Body of pancreas (tissue), 4 donors: ENCODE measurements at regions not wholly inside any gene's neighbourhood (a gene's known extent, or its start where the extent isn't known, plus 50 kb on each side); places are given as distances from the start of the nearest gene placed in this dataset.

ENCODE experiments used
- ATAC-seq: fragments of 150-250 bp; one replicate; pipeline ENCODE4 v1.9.1; 2016
- DNase-seq, 4 donors: peaks; one replicate each; pipeline ENCODE4 v3.0.0-alpha.2; 2019
- H3K27ac ChIP-seq, 4 donors: fragments of 200-600 bp; sonication (generic); 1 replicate in 3 of 4; 2 replicates in 1 of 4; pipeline versions ENCODE4 v1.5.1 to v1.6.1; 2016 to 2019; ENCODE audit warnings: mild to moderate bottlenecking in 1 of 4, mixed read lengths in 1 of 4, moderate library complexity in 1 of 4
- H3K27me3 ChIP-seq, 2 donors: fragments of 200-600 bp; sonication (generic); one replicate each; pipeline ENCODE4 v1.6.0; 2016; ENCODE audit warnings: mild to moderate bottlenecking in 1 of 2
- H3K36me3 ChIP-seq, 2 donors: fragments of 200-600 bp; sonication (generic); replicated peaks in 1 of 2; 2 replicates each; pipeline ENCODE4 v1.5.1; 2016; ENCODE audit warnings: low read depth in 2 of 2; ENCODE audit not compliant: insufficient read depth in 1 of 2
- H3K4me1 ChIP-seq: fragments of 200-600 bp; sonication (generic); one replicate; pipeline ENCODE4 v1.6.0; 2016
- H3K4me3 ChIP-seq, 2 donors: fragments of 200-600 bp; sonication (generic); 1 replicate in 1 of 2; 2 replicates in 1 of 2; pipeline ENCODE4 v1.5.1; 2016 to 2019
- H3K9me3 ChIP-seq, 3 donors: fragments of 200-600 bp; sonication (generic); 1 replicate in 2 of 3; 2 replicates in 1 of 3; pipeline ENCODE4 v1.5.1; 2016
- POLR2A ChIP-seq, 3 donors: fragments of 450-650 bp; IDR thresholded peaks; one replicate each; pipeline ENCODE4 v1.6.1; 2016; ENCODE audit warnings: antibody characterized with exemption in 3 of 3, mild to moderate bottlenecking in 2 of 3
- WGBS, 2 donors: methylation state at CpG; one replicate each; pipeline ENCODE4 v1.1.5; 2017; 5-methylcytosine and 5-hydroxymethylcytosine counted together
- intact Hi-C: fragments of 100-400 bp; cut with DNase I; formaldehyde crosslinking; loops from one replicate; pipeline ENCODE4 v1.15.1; 2023
- TF ChIP-seq, protein P1 (sequence below), 7 experiments: fragments of 450-650 bp in 4 of 7; fragments of 200-600 bp in 3 of 7; sonication (generic) in 3 of 7; IDR thresholded peaks; one replicate each; pipeline ENCODE4 v1.5.1; 2016 to 2019; ENCODE audit warnings: antibody characterized with exemption in 7 of 7

DNA sequence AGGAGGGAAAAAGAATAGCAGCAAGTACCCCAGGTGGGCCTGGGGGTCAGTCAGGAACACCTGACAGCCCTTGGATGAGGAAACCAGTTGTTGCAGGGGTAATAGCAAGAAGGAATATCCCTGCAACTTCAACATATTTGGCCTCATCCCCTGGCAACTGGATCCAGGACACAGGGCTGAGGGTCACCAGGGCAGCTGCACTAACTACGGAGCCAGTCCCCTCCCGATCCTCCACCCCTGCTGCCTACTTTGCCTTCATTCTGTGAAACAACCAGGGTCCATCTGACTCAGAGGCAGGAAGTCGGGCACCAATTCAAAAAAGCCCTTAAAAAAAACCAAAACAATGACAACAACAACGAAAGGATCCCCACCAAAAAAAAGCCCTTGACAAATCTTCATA lies 52.9 kb downstream of the FRMPD3 start:
- H3K27me3 ChIP-seq: no peaks in the 10 kb centered on the region
- intact Hi-C loops: no loop called here
- 39 to 54% methylated on average over 2 to 4 of the region's 4 CpGs for WGBS, 2 donors

DNA sequence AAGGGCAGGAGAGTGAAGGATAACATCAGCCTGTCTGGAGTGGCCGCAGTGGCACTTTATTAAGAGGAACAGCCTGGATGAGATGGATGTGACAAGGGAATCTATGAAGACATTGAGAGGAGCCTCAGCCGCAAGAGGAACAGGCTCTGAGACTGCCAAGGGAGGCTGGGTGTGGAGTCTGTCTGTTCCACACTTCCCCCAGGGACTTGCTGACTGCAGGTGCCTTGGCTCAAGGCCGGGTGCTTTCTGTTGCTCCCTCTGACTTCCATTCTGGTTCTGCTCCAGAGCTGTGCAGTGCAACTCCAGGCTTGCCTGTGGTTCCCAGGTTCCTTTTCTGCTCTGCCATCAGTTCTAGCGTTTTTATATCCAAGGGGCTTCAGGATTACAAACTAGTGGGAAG lies 54.6 kb downstream of the FRMPD3 start:
- Histone ChIP-seq H3K4me1 (peaks cover 9% of the 10 kb centered on the region), H3K9me3 (no peaks in the 10 kb centered on the region), H3K27me3 (no peaks in the 10 kb centered on the region), H3K4me3 (no peak overlapping the region), H3K27ac (no peak overlapping the region), H3K36me3 (no peaks in the 10 kb centered on the region)
- WGBS, 2 donors: 57 to 70% methylated on average over 1 to 4 of the region's 4 CpGs
- intact Hi-C loops: no loop called here
- ATAC-seq: no peak
- TF ChIP-seq, protein P1, sequence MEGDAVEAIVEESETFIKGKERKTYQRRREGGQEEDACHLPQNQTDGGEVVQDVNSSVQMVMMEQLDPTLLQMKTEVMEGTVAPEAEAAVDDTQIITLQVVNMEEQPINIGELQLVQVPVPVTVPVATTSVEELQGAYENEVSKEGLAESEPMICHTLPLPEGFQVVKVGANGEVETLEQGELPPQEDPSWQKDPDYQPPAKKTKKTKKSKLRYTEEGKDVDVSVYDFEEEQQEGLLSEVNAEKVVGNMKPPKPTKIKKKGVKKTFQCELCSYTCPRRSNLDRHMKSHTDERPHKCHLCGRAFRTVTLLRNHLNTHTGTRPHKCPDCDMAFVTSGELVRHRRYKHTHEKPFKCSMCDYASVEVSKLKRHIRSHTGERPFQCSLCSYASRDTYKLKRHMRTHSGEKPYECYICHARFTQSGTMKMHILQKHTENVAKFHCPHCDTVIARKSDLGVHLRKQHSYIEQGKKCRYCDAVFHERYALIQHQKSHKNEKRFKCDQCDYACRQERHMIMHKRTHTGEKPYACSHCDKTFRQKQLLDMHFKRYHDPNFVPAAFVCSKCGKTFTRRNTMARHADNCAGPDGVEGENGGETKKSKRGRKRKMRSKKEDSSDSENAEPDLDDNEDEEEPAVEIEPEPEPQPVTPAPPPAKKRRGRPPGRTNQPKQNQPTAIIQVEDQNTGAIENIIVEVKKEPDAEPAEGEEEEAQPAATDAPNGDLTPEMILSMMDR (IDR thresholded peaks at IDR 0.05): no peak
- TF ChIP-seq POLR2A (IDR thresholded peaks at IDR 0.05): no peak
- DNase-seq: no peak

More for the DNA sequence above, 52.9 kb downstream of the FRMPD3 start:
- Histone ChIP-seq H3K4me1 (peaks cover 9% of the 10 kb centered on the region), H3K27ac (no peak overlapping the region), H3K4me3 (no peak overlapping the region), H3K36me3 (no peaks in the 10 kb centered on the region), H3K9me3 (no peaks in the 10 kb centered on the region)
- no peak for DNase-seq
- TF ChIP-seq POLR2A (IDR thresholded peaks at IDR 0.05): no peak
- TF ChIP-seq, protein P1 (IDR thresholded peaks at IDR 0.05): no peak
- ATAC-seq: no peak

DNA sequence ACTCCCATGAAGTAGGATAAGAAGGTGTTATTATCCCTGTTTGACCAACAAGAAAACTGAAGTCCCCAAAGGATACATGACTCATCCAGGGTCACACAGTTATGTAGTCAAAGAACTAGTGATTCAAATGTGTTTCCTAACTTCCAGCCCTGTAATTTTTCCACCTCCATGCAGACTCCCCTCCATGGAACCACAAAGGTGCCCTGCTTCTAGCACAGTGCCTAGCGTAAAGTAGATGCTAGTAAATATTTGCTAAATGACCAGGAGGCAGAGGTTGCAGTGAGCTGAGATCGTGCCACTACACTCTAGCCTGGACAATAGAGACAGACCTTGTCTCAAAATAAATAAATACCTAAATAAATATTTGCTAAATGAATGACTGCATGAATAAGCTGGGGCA lies 55.8 kb downstream of the FRMPD3 start:
- DNase-seq (no peak), ATAC-seq (no peak)
- H3K4me3 ChIP-seq: no peak overlapping the region
- no peaks in the 10 kb centered on the region for H3K36me3 ChIP-seq
- TF ChIP-seq, protein P1 (IDR thresholded peaks at IDR 0.05): no peak
- TF ChIP-seq POLR2A (IDR thresholded peaks at IDR 0.05): no peak
- H3K4me1 ChIP-seq: peaks cover 9% of the 10 kb centered on the region
- WGBS, 2 donors: 29 to 52% methylated on average over 2 of the region's 2 CpGs
- H3K9me3 ChIP-seq: no peaks in the 10 kb centered on the region
- intact Hi-C loops: no loop called here
- no peak overlapping the region for H3K27ac ChIP-seq
- no peaks in the 10 kb centered on the region for H3K27me3 ChIP-seq

DNA sequence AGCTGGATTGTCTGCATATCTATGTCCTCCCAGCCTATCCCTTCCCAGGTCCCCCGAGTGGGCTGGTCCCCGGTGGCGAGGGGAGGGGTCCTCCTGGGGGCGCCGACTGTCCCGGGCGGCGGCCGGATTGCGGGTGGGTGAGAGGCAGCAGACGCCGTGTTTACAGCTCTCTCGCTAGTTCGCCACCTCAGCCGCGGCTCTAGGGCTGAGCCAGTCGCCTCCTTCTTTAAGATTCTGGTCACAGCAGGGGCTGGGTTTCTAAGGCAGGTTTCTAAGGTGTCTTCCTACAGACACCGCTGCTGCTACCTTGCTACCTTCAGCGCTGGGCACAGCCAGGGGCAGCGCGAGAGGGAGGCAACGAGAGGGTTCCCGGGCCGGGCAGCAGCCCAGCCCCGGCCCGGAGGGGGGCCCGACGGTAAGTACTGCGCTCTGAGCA lies 57.2 kb downstream of the FRMPD3 start:
- DNase-seq (no peak), ATAC-seq (no peak)
- H3K4me1 ChIP-seq: peaks cover 9% of the 10 kb centered on the region
- H3K9me3 ChIP-seq: no peaks in the 10 kb centered on the region
- WGBS, 2 donors: 1% methylated on average over 17 of the region's 29 CpGs; no CpG with 5 or more reads in 1 of the 2 donors
- no peak overlapping the region for H3K27ac ChIP-seq
- H3K27me3 ChIP-seq: no peaks in the 10 kb centered on the region
- TF ChIP-seq POLR2A (IDR thresholded peaks at IDR 0.05): no peak
- TF ChIP-seq, protein P1 (IDR thresholded peaks at IDR 0.05): no peak
- no peak overlapping the region for H3K4me3 ChIP-seq
- H3K36me3 ChIP-seq: no peaks in the 10 kb centered on the region
- intact Hi-C loops: no loop called here

DNA sequence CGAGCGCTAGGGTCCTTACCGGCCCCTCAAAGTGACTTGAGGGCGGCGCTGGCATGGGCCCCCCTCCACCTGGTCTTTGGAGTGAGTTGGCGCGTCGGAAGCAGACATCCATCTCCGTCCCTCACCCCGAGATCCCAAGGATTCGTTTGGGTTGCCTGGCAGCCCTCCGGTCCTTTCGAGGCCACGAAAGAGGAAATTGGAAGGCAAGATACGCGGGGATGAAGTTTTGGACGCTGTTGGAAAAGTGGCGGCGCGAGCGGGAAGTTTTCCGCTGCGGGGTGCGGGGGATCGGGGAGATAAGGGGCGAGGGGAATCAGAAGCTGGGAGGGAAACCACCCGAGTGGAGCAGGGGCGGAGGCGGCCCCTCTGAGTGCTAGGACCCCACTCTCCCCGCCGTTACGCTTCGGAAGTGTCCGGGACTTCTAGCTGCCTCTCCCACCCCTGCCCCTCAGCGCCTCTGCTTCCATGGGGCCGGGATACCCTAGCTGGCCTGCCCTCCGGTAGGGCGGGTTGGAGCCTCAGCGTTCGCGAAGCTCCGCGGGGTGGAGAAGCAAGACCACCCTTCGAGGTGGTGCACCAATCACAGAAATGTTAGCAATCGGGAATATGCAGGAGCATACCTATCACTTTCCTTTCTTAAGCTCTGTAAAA lies 57.8 kb downstream of the FRMPD3 start:
- intact Hi-C loops: no loop called here
- H3K36me3 ChIP-seq: no peaks in the 10 kb centered on the region
- no peaks in the 10 kb centered on the region for H3K27me3 ChIP-seq
- WGBS, 2 donors: 0 to 4% methylated on average over 1 to 44 of the region's 45 CpGs
- no peaks in the 10 kb centered on the region for H3K9me3 ChIP-seq
- TF ChIP-seq, protein P1 (IDR thresholded peaks at IDR 0.05): no peak
- no peak for TF ChIP-seq POLR2A (IDR thresholded peaks at IDR 0.05)
- H3K4me1 ChIP-seq: peaks cover 9% of the 10 kb centered on the region
- no peak for ATAC-seq
- no peak overlapping the region for H3K4me3 ChIP-seq
- no peak for DNase-seq
- H3K27ac ChIP-seq: no peak overlapping the region
